H9 (cell line): ENCODE measurements at regions not wholly inside any gene's neighbourhood (a gene's known extent, or its start where the extent isn't known, plus 50 kb on each side); places are given as distances from the start of the nearest gene placed in this dataset.

Experiments
- DNase-seq: peaks from one replicate; pipeline ENCODE4 v3.0.0-alpha.2; 2017
- H2AFZ ChIP-seq: one replicate; pipeline ENCODE4 v1.6.1; 2013; ENCODE audit warnings: mild to moderate bottlenecking, low read length, control low read depth, moderate library complexity
- H2AK5ac ChIP-seq: 2 replicates; pipeline ENCODE4 v1.6.1; 2013; ENCODE audit warnings: low read length, control low read depth, mixed read lengths; ENCODE audit not compliant: insufficient read length
- H2BK120ac ChIP-seq: one replicate; pipeline ENCODE4 v1.6.1; 2013; ENCODE audit warnings: low read depth, mild to moderate bottlenecking, low read length, control low read depth, inconsistent platforms; ENCODE audit not compliant: poor library complexity, severe bottlenecking
- H2BK12ac ChIP-seq: 2 replicates; pipeline ENCODE4 v1.6.1; 2013; ENCODE audit warnings: low read length, control low read depth, mixed read lengths, low read depth; ENCODE audit not compliant: insufficient read length
- H2BK15ac ChIP-seq: 2 replicates; pipeline ENCODE4 v1.6.1; 2013; ENCODE audit warnings: low read depth, low read length, control low read depth
- H2BK20ac ChIP-seq: one replicate; pipeline ENCODE4 v1.6.1; 2013; ENCODE audit warnings: low read depth, mild to moderate bottlenecking, low read length, control low read depth, inconsistent platforms; ENCODE audit not compliant: poor library complexity, severe bottlenecking
- H2BK5ac ChIP-seq: 2 replicates; pipeline ENCODE4 v1.6.1; 2013; ENCODE audit warnings: low read length, control low read depth, mixed read lengths; ENCODE audit not compliant: insufficient read length
- H3K14ac ChIP-seq: 2 replicates; pipeline ENCODE4 v1.6.1; 2013; ENCODE audit warnings: low read length, control low read depth; ENCODE audit not compliant: insufficient read depth
- H3K18ac ChIP-seq: 2 replicates; pipeline ENCODE4 v1.6.1; 2013; ENCODE audit warnings: low read depth, mild to moderate bottlenecking, mixed read lengths, low read length, control low read depth; ENCODE audit not compliant: insufficient read length
- H3K23ac ChIP-seq: 2 replicates; pipeline ENCODE4 v1.6.1; 2013; ENCODE audit warnings: low read length, control low read depth, mixed read lengths, low read depth; ENCODE audit not compliant: insufficient read length
- H3K23me2 ChIP-seq: 2 replicates; pipeline ENCODE4 v1.6.1; 2013; ENCODE audit warnings: low read depth, mild to moderate bottlenecking, mixed read lengths, low read length, control low read depth; ENCODE audit not compliant: insufficient read length, poor library complexity, severe bottlenecking
- H3K27ac ChIP-seq: 2 replicates; pipeline ENCODE4 v1.5.1; 2013; ENCODE audit warnings: low read length, control low read depth, mixed read lengths, low read depth; ENCODE audit not compliant: insufficient read length
- H3K27me3 ChIP-seq: 2 replicates; pipeline ENCODE4 v1.6.1; 2013; ENCODE audit warnings: low read length, control low read depth, inconsistent platforms; ENCODE audit not compliant: insufficient read depth
- H3K4ac ChIP-seq: 2 replicates; pipeline ENCODE4 v1.6.1; 2013; ENCODE audit warnings: low read depth, mild to moderate bottlenecking, control low read depth, inconsistent platforms, low read length, moderate library complexity
- H3K4me1 ChIP-seq: 2 replicates; pipeline ENCODE4 v1.6.1; 2013; ENCODE audit warnings: low read length, control low read depth, inconsistent platforms; ENCODE audit not compliant: insufficient read depth
- H3K4me2 ChIP-seq: 2 replicates; pipeline ENCODE4 v1.6.1; 2013; ENCODE audit warnings: low read length, control low read depth, mixed read lengths; ENCODE audit not compliant: insufficient read length, insufficient read depth
- H3K56ac ChIP-seq: 2 replicates; pipeline ENCODE4 v1.6.1; 2013; ENCODE audit warnings: low read depth, mild to moderate bottlenecking, mixed read lengths, low read length, control low read depth; ENCODE audit not compliant: insufficient read length
- H3K79me1 ChIP-seq: 2 replicates; pipeline ENCODE4 v1.6.1; 2013; ENCODE audit warnings: low read depth, mild to moderate bottlenecking, moderate library complexity, low read length, control low read depth, inconsistent platforms; ENCODE audit not compliant: insufficient read depth, poor library complexity, severe bottlenecking
- H3K79me2 ChIP-seq: 2 replicates; pipeline ENCODE4 v1.6.1; 2013; ENCODE audit warnings: low read length, control low read depth, inconsistent platforms; ENCODE audit not compliant: insufficient read depth
- H3K9ac ChIP-seq: 2 replicates; pipeline ENCODE4 v1.6.1; 2013; ENCODE audit warnings: low read length, control low read depth, mixed read lengths; ENCODE audit not compliant: insufficient read length; ENCODE audit errors: extremely low read depth
- H3K9me3 ChIP-seq: one replicate; pipeline ENCODE4 v1.6.1; 2013; ENCODE audit warnings: low read depth, low read length, inconsistent platforms; ENCODE audit not compliant: control insufficient read depth
- H3T11ph ChIP-seq: one replicate; pipeline ENCODE4 v1.6.1; 2013; ENCODE audit warnings: mild to moderate bottlenecking, low read length, control low read depth, inconsistent platforms
- H4K20me1 ChIP-seq: one replicate; pipeline ENCODE4 v1.6.1; 2013; ENCODE audit not compliant: control insufficient read depth, insufficient read length, insufficient read depth
- H4K5ac ChIP-seq: 2 replicates; pipeline ENCODE4 v1.6.1; 2013; ENCODE audit warnings: low read depth, mild to moderate bottlenecking, mixed read lengths, low read length, control low read depth; ENCODE audit not compliant: insufficient read length
- H4K8ac ChIP-seq: replicated peaks from 2 replicates; pipeline ENCODE4 v1.6.1; 2013; ENCODE audit warnings: low read length, control low read depth, mixed read lengths, low read depth; ENCODE audit not compliant: insufficient read length
- H4K91ac ChIP-seq: 2 replicates; pipeline ENCODE4 v1.6.1; 2013; ENCODE audit warnings: low read depth, mild to moderate bottlenecking, moderate library complexity, mixed read lengths, low read length, control low read depth; ENCODE audit not compliant: insufficient read length
- H3K27ac Mint-ChIP-seq, 3 experiments: 2 replicates in 2 of 3; 3 replicates in 1 of 3; pipeline ENCODE4 v1.8.0; 2020 to 2021; ENCODE audit warnings: mixed read lengths in 3 of 3, mild to moderate bottlenecking in 1 of 3, moderate library complexity in 1 of 3
- H3K27me3 Mint-ChIP-seq: 2 replicates; pipeline ENCODE4 v1.8.0; 2021; ENCODE audit warnings: low read depth, mild to moderate bottlenecking, moderate library complexity, mixed read lengths
- H3K36me3 Mint-ChIP-seq, 3 experiments: 2 replicates in 2 of 3; 3 replicates in 1 of 3; pipeline ENCODE4 v1.8.0; 2020 to 2021; ENCODE audit warnings: low read depth in 3 of 3, mixed read lengths in 3 of 3; ENCODE audit not compliant: insufficient read depth in 1 of 3
- H3K4me1 Mint-ChIP-seq, 2 experiments: 2 replicates each; pipeline ENCODE4 v1.8.0; 2020; ENCODE audit warnings: mixed read lengths in 2 of 2
- H3K4me3 Mint-ChIP-seq, 2 experiments: 2 replicates in 1 of 2; 3 replicates in 1 of 2; pipeline ENCODE4 v1.8.0; 2020 to 2021; ENCODE audit warnings: mild to moderate bottlenecking in 2 of 2, mixed read lengths in 2 of 2, moderate library complexity in 1 of 2
- H3K9me3 Mint-ChIP-seq, 2 experiments: 2 replicates in 1 of 2; 3 replicates in 1 of 2; pipeline ENCODE4 v1.8.0; 2020; ENCODE audit warnings: mild to moderate bottlenecking in 2 of 2, mixed read lengths in 2 of 2, moderate library complexity in 1 of 2
- WGBS: extraction: QIAGEN DNeasy Blood & Tissue Kit; methylation state at CpG from one replicate; pipeline ENCODE4 v1.1.7; 2013; ENCODE audit warnings: missing lambda C conversion rate, low lambda C conversion rate, mixed read lengths; ENCODE audit not compliant: insufficient read length; ENCODE audit errors: extremely low coverage; 5-methylcytosine and 5-hydroxymethylcytosine counted together
- TF ChIP-seq, protein P1 (sequence below): fragments of 200-600 bp; sonication (generic); conservative IDR thresholded peaks from 3 replicates; pipeline ENCODE4 v1.8.0; 2021; ENCODE audit warnings: antibody characterized with exemption, mild to moderate bottlenecking

DNA sequence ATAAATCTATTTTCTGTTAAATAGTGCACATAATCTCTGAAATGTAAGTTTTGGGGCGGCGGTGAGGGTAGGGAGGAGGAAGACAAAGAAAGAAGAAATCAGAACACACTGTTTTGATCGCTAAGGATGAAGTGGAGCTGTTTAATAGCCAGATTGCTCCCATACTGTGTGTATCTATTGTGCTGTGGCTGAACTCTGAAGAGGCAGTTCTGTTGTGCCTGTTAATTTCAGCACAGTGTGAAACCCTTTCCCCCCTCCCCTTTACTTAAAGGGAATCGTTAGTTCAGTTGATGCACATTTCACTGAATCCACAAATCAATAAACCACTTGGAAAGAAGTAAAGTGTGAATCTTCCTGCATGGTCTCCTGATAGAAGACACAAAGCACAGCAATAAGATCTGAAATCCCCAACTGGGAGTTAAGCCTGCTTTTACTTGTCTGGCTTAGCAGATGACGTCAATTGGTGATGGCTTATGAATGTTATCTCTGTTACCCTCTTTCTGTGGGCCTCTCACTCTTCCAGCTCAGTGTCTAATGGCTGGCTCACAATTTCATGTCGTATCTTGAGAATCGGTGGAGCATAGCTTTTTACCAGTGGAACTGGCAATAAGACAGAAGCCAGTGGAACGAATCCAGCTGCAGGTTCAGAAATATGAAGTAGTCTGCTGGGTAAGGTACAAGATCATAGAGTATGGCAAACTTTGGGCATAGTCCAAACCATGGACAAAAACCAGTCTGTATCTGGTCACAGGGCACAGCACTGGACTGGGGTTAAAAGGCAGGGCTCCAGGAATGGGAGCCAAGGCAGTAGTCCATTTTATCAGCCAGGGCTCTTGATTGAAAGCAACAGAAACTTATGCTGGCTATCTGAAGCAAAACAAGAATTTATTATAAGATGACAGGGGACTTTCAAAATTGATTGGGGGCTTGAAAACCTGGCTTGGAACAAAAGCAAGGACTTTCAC is 413.5 kb upstream of the SEL1L start:
- Mint-ChIP-seq H3K36me3 (no peaks in the 10 kb centered on the region), H3K9me3 (peaks cover 0 to 2% of the 10 kb centered on the region in 2 experiments; a peak in 1 of 5 replicates), H3K4me1 (no peaks in the 10 kb centered on the region), H3K27ac (no peak overlapping the region), H3K27me3 (peaks cover 5% of the 10 kb centered on the region), H3K4me3 (no peak overlapping the region)
- TF ChIP-seq, protein P1, sequence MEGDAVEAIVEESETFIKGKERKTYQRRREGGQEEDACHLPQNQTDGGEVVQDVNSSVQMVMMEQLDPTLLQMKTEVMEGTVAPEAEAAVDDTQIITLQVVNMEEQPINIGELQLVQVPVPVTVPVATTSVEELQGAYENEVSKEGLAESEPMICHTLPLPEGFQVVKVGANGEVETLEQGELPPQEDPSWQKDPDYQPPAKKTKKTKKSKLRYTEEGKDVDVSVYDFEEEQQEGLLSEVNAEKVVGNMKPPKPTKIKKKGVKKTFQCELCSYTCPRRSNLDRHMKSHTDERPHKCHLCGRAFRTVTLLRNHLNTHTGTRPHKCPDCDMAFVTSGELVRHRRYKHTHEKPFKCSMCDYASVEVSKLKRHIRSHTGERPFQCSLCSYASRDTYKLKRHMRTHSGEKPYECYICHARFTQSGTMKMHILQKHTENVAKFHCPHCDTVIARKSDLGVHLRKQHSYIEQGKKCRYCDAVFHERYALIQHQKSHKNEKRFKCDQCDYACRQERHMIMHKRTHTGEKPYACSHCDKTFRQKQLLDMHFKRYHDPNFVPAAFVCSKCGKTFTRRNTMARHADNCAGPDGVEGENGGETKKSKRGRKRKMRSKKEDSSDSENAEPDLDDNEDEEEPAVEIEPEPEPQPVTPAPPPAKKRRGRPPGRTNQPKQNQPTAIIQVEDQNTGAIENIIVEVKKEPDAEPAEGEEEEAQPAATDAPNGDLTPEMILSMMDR: no peak
- H2BK120ac ChIP-seq: no peak overlapping the region
- no peak overlapping the region for H3K14ac ChIP-seq
- no peak overlapping the region for H2AK5ac ChIP-seq
- H2BK20ac ChIP-seq: no peak overlapping the region
- DNase-seq: no peak
- no peak overlapping the region for H3K9ac ChIP-seq
- H2BK12ac ChIP-seq: no peak overlapping the region
- H4K5ac ChIP-seq: no peak overlapping the region
- H3K23me2 ChIP-seq: no peaks in the 10 kb centered on the region
- no peak overlapping the region for H2BK15ac ChIP-seq
- no peak overlapping the region for H3K23ac ChIP-seq
- no peaks in the 10 kb centered on the region for H3K79me2 ChIP-seq
- H3K27ac ChIP-seq: no peak overlapping the region
- H2BK5ac ChIP-seq: no peak overlapping the region
- no peak overlapping the region for H3K4me2 ChIP-seq
- H4K91ac ChIP-seq: no peak overlapping the region
- H3K56ac ChIP-seq: no peak overlapping the region
- no peak overlapping the region for H3K4ac ChIP-seq
- no peaks in the 10 kb centered on the region for H3K27me3 ChIP-seq
- H3T11ph ChIP-seq: no peak overlapping the region
- no peaks in the 10 kb centered on the region for H3K4me1 ChIP-seq
- H4K8ac ChIP-seq: no peak overlapping the region
- no peaks in the 10 kb centered on the region for H4K20me1 ChIP-seq
- no peak overlapping the region for H3K18ac ChIP-seq
- H3K9me3 ChIP-seq: no peaks in the 10 kb centered on the region
- H2AFZ ChIP-seq: no peak overlapping the region
- H3K79me1 ChIP-seq: no peaks in the 10 kb centered on the region
- WGBS: no CpG with 5 or more reads among the region's 8 CpGs
